22Rv1 (cell line): ENCODE measurements at regions not wholly inside any gene's neighbourhood (a gene's known extent, or its start where the extent isn't known, plus 50 kb on each side); places are given as distances from the start of the nearest gene placed in this dataset.

Source experiments
- H3K27ac ChIP-seq: fragments of 450-650 bp; 2 replicates; pipeline ENCODE4 v1.5.1; 2017
- ZFX ChIP-seq: fragments of 450-650 bp; IDR thresholded peaks from 2 replicates; pipeline ENCODE4 v1.6.1; 2017; ENCODE audit warnings: antibody characterized with exemption, borderline replicate concordance
- TF ChIP-seq, protein P1 (sequence below): fragments of 450-650 bp; IDR thresholded peaks from 2 replicates; pipeline ENCODE4 v1.5.1; 2017; ENCODE audit warnings: mild to moderate bottlenecking

GRCh38 chr12:4969405-4969804 is 59.7 kb downstream of the KCNA1 start:
- TF ChIP-seq ZFX: no peak
- TF ChIP-seq, protein P1, sequence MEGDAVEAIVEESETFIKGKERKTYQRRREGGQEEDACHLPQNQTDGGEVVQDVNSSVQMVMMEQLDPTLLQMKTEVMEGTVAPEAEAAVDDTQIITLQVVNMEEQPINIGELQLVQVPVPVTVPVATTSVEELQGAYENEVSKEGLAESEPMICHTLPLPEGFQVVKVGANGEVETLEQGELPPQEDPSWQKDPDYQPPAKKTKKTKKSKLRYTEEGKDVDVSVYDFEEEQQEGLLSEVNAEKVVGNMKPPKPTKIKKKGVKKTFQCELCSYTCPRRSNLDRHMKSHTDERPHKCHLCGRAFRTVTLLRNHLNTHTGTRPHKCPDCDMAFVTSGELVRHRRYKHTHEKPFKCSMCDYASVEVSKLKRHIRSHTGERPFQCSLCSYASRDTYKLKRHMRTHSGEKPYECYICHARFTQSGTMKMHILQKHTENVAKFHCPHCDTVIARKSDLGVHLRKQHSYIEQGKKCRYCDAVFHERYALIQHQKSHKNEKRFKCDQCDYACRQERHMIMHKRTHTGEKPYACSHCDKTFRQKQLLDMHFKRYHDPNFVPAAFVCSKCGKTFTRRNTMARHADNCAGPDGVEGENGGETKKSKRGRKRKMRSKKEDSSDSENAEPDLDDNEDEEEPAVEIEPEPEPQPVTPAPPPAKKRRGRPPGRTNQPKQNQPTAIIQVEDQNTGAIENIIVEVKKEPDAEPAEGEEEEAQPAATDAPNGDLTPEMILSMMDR: no peak

DNA sequence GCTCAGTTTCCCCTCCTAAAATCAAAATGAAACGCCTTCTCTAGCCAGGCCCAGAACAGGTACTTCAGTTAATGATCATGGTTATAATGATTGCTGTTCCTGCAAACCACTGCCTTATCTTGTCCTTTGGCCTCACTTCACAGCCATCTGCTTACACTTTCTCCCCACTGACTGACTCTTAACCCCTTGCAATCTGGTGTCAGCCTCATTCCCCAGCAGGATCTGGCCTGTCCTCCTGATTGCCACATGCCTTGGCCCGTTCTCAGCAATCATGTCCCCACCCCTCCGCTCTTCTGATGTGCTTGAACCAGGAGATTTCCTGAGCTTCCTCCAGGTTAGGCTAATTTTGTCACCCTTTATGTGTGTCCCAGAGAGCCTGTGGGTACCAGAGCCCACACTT is 64.5 kb downstream of the KCNA1 start:
- no peak overlapping the region for H3K27ac ChIP-seq
- TF ChIP-seq ZFX: no peak
- TF ChIP-seq, protein P1: no peak

More at GRCh38 chr12:4969405-4969804, 59.7 kb downstream of the KCNA1 start:
- H3K27ac ChIP-seq: no peak overlapping the region

DNA sequence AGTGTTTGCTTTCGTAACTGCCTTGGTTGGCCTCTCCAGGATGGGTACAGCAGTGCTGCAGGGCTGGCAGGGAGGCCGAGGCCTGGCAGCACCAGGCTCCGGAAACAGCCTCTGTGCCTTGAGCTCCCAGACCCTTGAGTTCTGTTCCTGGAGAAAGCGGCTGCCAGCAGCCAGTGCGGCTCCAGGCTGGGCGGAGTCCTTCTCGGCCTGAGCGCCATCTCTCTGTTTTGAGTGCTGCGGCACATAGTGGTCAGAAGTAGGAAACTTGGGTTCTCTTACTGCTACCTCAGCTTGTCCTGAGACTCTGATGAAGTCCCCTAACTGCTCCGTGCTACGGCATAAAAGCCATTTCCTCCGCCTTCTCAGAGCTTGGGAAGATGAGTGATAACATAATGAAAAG is 65.9 kb downstream of the KCNA1 start:
- TF ChIP-seq, protein P1: peak; percentile 57
- no peak for TF ChIP-seq ZFX
- no peak overlapping the region for H3K27ac ChIP-seq

GRCh38 chr12:4977102-4977501 is 66.6 kb upstream of the KCNA5 start:
- no peak for TF ChIP-seq ZFX
- TF ChIP-seq, protein P1: no peak
- no peak overlapping the region for H3K27ac ChIP-seq

DNA sequence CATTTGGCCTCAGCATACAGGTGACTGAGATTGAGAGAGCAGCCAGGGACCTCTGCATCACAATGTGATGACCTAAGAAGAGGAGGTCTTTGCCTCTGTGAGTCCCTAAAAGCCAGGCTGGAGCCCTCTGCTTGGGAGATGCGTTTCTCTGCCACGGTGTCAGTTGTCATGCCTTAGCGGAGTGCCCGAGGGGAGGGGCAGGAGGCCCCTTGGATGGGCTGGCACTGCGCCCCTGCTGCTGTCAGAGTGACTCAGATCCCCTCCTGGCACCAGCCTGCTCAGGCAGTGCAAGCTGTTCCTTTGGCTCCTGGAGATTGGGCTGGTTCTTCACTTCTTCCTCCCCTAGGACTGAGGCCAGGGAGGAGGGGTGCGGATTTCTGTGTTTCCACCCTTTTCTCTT is 64.9 kb upstream of the KCNA5 start:
- no peak overlapping the region for H3K27ac ChIP-seq
- TF ChIP-seq ZFX: no peak
- TF ChIP-seq, protein P1: no peak

GRCh38 chr12:4979737-4980136 is 63.9 kb upstream of the KCNA5 start:
- no peak overlapping the region for H3K27ac ChIP-seq
- TF ChIP-seq, protein P1: no peak
- no peak for TF ChIP-seq ZFX

GRCh38 chr12:4984344-4984743 is 59.3 kb upstream of the KCNA5 start:
- H3K27ac ChIP-seq: no peak overlapping the region
- TF ChIP-seq, protein P1: no peak
- TF ChIP-seq ZFX: no peak
